Caco-2 (cell line): ENCODE measurements at regions not wholly inside any gene's neighbourhood (a gene's known extent, or its start where the extent isn't known, plus 50 kb on each side); places are given as distances from the start of the nearest gene placed in this dataset.

ENCODE experiments used
- BruUV-seq: library from RNA; stranded (reverse); fragments of 400-500 nt; replicated peaks from 2 replicates; lab custom pipeline; 2021; lab: Mats Ljungman, UMichigan
- CTCF ChIA-PET: fragments of 300-600 bp; sonication (Branson Sonifier 250); formaldehyde crosslinking; loops from one replicate; lab custom pipeline; 2022; ENCODE audit warnings: antibody characterized with exemption; lab: Charles Lee
- POLR2A ChIA-PET: fragments of 300-600 bp; sonication (Branson Sonifier 250); formaldehyde crosslinking; loops from one replicate; lab custom pipeline; 2022; ENCODE audit warnings: antibody characterized with exemption; lab: Charles Lee
- DNase-seq, 2 experiments: peaks; one replicate each; pipeline versions ENCODE4 v3.0.0 to v3.0.0-alpha.2; 2020 to 2022
- H3K27me3 ChIP-seq: replicated peaks from 2 replicates; pipeline ENCODE4 v1.6.0; 2011; ENCODE audit warnings: low read length; ENCODE audit not compliant: control insufficient read depth, insufficient read depth
- H3K36me3 ChIP-seq: 2 replicates; pipeline ENCODE4 v1.5.1; 2011; ENCODE audit warnings: low read length; ENCODE audit not compliant: control insufficient read depth, insufficient read depth
- H3K4me1 ChIP-seq: fragments of 250-450 bp; sonication (Bioruptor Pico); 2 replicates; pipeline ENCODE4 v1.5.1; 2020; ENCODE audit warnings: mild to moderate bottlenecking
- H3K4me3 ChIP-seq: 2 replicates; pipeline ENCODE4 v1.5.1; 2011; ENCODE audit warnings: low read depth, mild to moderate bottlenecking, control low read depth, low read length
- H3K9me3 ChIP-seq: fragments of 250-450 bp; sonication (Bioruptor Pico); 2 replicates; pipeline ENCODE4 v1.5.1; 2020; ENCODE audit warnings: mild to moderate bottlenecking, moderate library complexity
- H3K27ac Mint-ChIP-seq: one replicate; pipeline ENCODE4 v1.8.0; 2022; ENCODE audit warnings: mixed read lengths; ENCODE audit not compliant: unreplicated experiment
- H3K27me3 Mint-ChIP-seq: one replicate; pipeline ENCODE4 v1.8.0; 2022; ENCODE audit warnings: mixed read lengths; ENCODE audit not compliant: insufficient read depth, unreplicated experiment
- H3K36me3 Mint-ChIP-seq: one replicate; pipeline ENCODE4 v1.8.0; 2022; ENCODE audit warnings: mild to moderate bottlenecking, mixed read lengths; ENCODE audit not compliant: insufficient read depth, unreplicated experiment
- H3K4me1 Mint-ChIP-seq: one replicate; pipeline ENCODE4 v1.8.0; 2022; ENCODE audit warnings: low read depth, mixed read lengths; ENCODE audit not compliant: unreplicated experiment
- H3K4me3 Mint-ChIP-seq: one replicate; pipeline ENCODE4 v1.8.0; 2022; ENCODE audit warnings: mild to moderate bottlenecking, moderate library complexity, mixed read lengths; ENCODE audit not compliant: unreplicated experiment
- H3K9me3 Mint-ChIP-seq: one replicate; pipeline ENCODE4 v1.8.0; 2022; ENCODE audit warnings: mixed read lengths; ENCODE audit not compliant: unreplicated experiment
- CTCF ChIP-seq, 2 experiments: fragments of 200-600 bp in 1 of 2; IDR thresholded peaks; 1 replicate in 1 of 2; 2 replicates in 1 of 2; pipeline versions ENCODE4 v1.5.1 to v1.8.0; 2011 to 2022; ENCODE audit warnings: antibody characterized with exemption in 1 of 2, control low read depth in 1 of 2, inconsistent platforms in 1 of 2, low read depth in 1 of 2, low read length in 1 of 2, mild to moderate bottlenecking in 1 of 2, moderate library complexity in 1 of 2; ENCODE audit not compliant: insufficient read depth in 1 of 2, severe bottlenecking in 1 of 2, unreplicated experiment in 1 of 2
- intact Hi-C: fragments of 100-400 bp; cut with micrococcal nuclease; formaldehyde crosslinking; loops from one replicate; pipeline ENCODE4 v1.10.0; 2022; ENCODE audit not compliant: unreplicated experiment

- no peak for TF ChIP-seq CTCF (IDR thresholded peaks at IDR 0.05; ENCODE audit: insufficient read depth in 1 of 2, low read depth in 1 of 2, low read length in 1 of 2, severe bottlenecking in 1 of 2, unreplicated experiment in 1 of 2)
- no peak overlapping the region for H3K27ac Mint-ChIP-seq
- H3K4me3 Mint-ChIP-seq: no peak overlapping the region
- DNase-seq: no peak
- no peaks in the 10 kb centered on the region for H3K9me3 ChIP-seq
- no peaks in the 10 kb centered on the region for H3K9me3 Mint-ChIP-seq
- POLR2A ChIA-PET: no interaction called here
- H3K4me1 Mint-ChIP-seq: no peaks in the 10 kb centered on the region
- intact Hi-C loops: no loop called here
- H3K27me3 ChIP-seq: no peaks in the 10 kb centered on the region
- H3K4me3 ChIP-seq: no peak overlapping the region
- H3K36me3 ChIP-seq: no peaks in the 10 kb centered on the region
- CTCF ChIA-PET: interaction anchor here (0.5 kb wide), 1 partner anchor 240 kb away, joined by 3 read pairs; no protein-coding TSS in a partner anchor
- BruUV-seq: no TSS peak
- no peaks in the 10 kb centered on the region for H3K36me3 Mint-ChIP-seq
- no peaks in the 10 kb centered on the region for H3K4me1 ChIP-seq
- peaks cover 8% of the 10 kb centered on the region for H3K27me3 Mint-ChIP-seq
These were observed 523.4 kb upstream of the CDH4 start for GRCh38 chr20:60728705-60729104.

- intact Hi-C loops: no loop called here
- no peaks in the 10 kb centered on the region for H3K27me3 ChIP-seq
- POLR2A ChIA-PET: no interaction called here
- no peak overlapping the region for H3K27ac Mint-ChIP-seq
- no peaks in the 10 kb centered on the region for H3K4me1 Mint-ChIP-seq
- no TSS peak for BruUV-seq
- no peak overlapping the region for H3K4me3 ChIP-seq
- no peaks in the 10 kb centered on the region for H3K9me3 Mint-ChIP-seq
- no peaks in the 10 kb centered on the region for H3K36me3 ChIP-seq
- TF ChIP-seq CTCF (IDR thresholded peaks at IDR 0.05; ENCODE audit: insufficient read depth in 1 of 2, low read depth in 1 of 2, low read length in 1 of 2, severe bottlenecking in 1 of 2, unreplicated experiment in 1 of 2): no peak
- H3K36me3 Mint-ChIP-seq: no peaks in the 10 kb centered on the region
- H3K4me1 ChIP-seq: no peaks in the 10 kb centered on the region
- H3K4me3 Mint-ChIP-seq: no peak overlapping the region
- DNase-seq: no peak
- peaks cover 12% of the 10 kb centered on the region for H3K27me3 Mint-ChIP-seq
- CTCF ChIA-PET: no interaction called here
- no peaks in the 10 kb centered on the region for H3K9me3 ChIP-seq
These were observed 522.7 kb upstream of the CDH4 start for GRCh38 chr20:60729135-60729900.

- no peak for DNase-seq
- H3K27ac Mint-ChIP-seq: no peak overlapping the region
- no peak for TF ChIP-seq CTCF (IDR thresholded peaks at IDR 0.05; ENCODE audit: insufficient read depth in 1 of 2, low read depth in 1 of 2, low read length in 1 of 2, severe bottlenecking in 1 of 2, unreplicated experiment in 1 of 2)
- no peaks in the 10 kb centered on the region for H3K9me3 ChIP-seq
- no peaks in the 10 kb centered on the region for H3K27me3 ChIP-seq
- POLR2A ChIA-PET: no interaction called here
- H3K4me3 Mint-ChIP-seq: no peak overlapping the region
- H3K4me1 ChIP-seq: no peaks in the 10 kb centered on the region
- no peaks in the 10 kb centered on the region for H3K9me3 Mint-ChIP-seq
- CTCF ChIA-PET: no interaction called here
- H3K27me3 Mint-ChIP-seq: peaks cover 10% of the 10 kb centered on the region
- intact Hi-C loops: no loop called here
- no peaks in the 10 kb centered on the region for H3K36me3 Mint-ChIP-seq
- no peaks in the 10 kb centered on the region for H3K4me1 Mint-ChIP-seq
- no peak overlapping the region for H3K4me3 ChIP-seq
- no TSS peak for BruUV-seq
- no peaks in the 10 kb centered on the region for H3K36me3 ChIP-seq
These were observed 519.7 kb upstream of the CDH4 start for GRCh38 chr20:60732322-60732721.
